PC-3 (cell line): ENCODE measurements at regions not wholly inside any gene's neighbourhood (a gene's known extent, or its start where the extent isn't known, plus 50 kb on each side); places are given as distances from the start of the nearest gene placed in this dataset.
"Not testable (repeated sequence)": the region's sequence is repeated elsewhere in the genome, so short reads cannot be mapped to it uniquely, and the experiment has no call there.

Experiments
- ATAC-seq: fragments of 200-7000 bp; cut with Tn5 transposase; 2 replicates; pipeline ENCODE4 v1.9.1; 2020; ENCODE audit warnings: mild to moderate bottlenecking, moderate library complexity
- BruUV-seq: library from RNA; stranded (reverse); fragments of 400-500 nt; replicated peaks from 2 replicates; lab custom pipeline; 2021; lab: Mats Ljungman, UMichigan
- CTCF ChIA-PET: fragments of 300-600 bp; sonication (Branson Sonifier 250); formaldehyde crosslinking; loops from one replicate; lab custom pipeline; 2022; ENCODE audit warnings: antibody characterized with exemption; lab: Charles Lee
- POLR2A ChIA-PET: fragments of 300-600 bp; sonication (Branson Sonifier 250); formaldehyde crosslinking; loops from one replicate; lab custom pipeline; 2022; ENCODE audit warnings: antibody characterized with exemption; ENCODE audit not compliant: unreplicated experiment; lab: Charles Lee
- DNase-seq: peaks from one replicate; pipeline ENCODE4 v3.0.0-alpha.2; 2015
- H2AFZ ChIP-seq: fragments of 300-600 bp; sonication (generic); 2 replicates; pipeline ENCODE4 v1.6.0; 2016; ENCODE audit warnings: antibody characterized with exemption, low read length
- H3F3A ChIP-seq: fragments of 300-600 bp; sonication (generic); one replicate; pipeline ENCODE4 v1.6.0; 2017; ENCODE audit warnings: antibody characterized with exemption, low read length, control low read depth, mild to moderate bottlenecking; ENCODE audit not compliant: unreplicated experiment
- H3K27ac ChIP-seq: fragments of 300-600 bp; sonication (generic); 2 replicates; pipeline ENCODE4 v1.5.1; 2016; ENCODE audit warnings: mild to moderate bottlenecking, low read length
- H3K27me3 ChIP-seq: fragments of 300-600 bp; sonication (generic); 2 replicates; pipeline ENCODE4 v1.6.1; 2016; ENCODE audit warnings: low read length, mixed read lengths
- H3K36me3 ChIP-seq: fragments of 300-600 bp; sonication (generic); 2 replicates; pipeline ENCODE4 v1.6.1; 2016; ENCODE audit warnings: low read depth, mixed run types, low read length, mixed read lengths
- H3K4me1 ChIP-seq: fragments of 300-600 bp; sonication (generic); 2 replicates; pipeline ENCODE4 v1.5.1; 2016; ENCODE audit warnings: low read length; ENCODE audit not compliant: insufficient read depth
- H3K4me2 ChIP-seq: fragments of 300-600 bp; sonication (generic); 2 replicates; pipeline ENCODE4 v1.6.0; 2016; ENCODE audit warnings: low read length
- H3K4me3 ChIP-seq: fragments of 300-600 bp; sonication (generic); 2 replicates; pipeline ENCODE4 v1.5.1; 2016; ENCODE audit warnings: mild to moderate bottlenecking, low read length, mixed read lengths
- H3K79me2 ChIP-seq: fragments of 300-600 bp; sonication (generic); 2 replicates; pipeline ENCODE4 v1.6.1; 2017; ENCODE audit warnings: low read length, mixed read lengths
- H3K9ac ChIP-seq: fragments of 300-600 bp; sonication (generic); 2 replicates; pipeline ENCODE4 v1.6.0; 2016; ENCODE audit warnings: mild to moderate bottlenecking, low read length
- H3K9me2 ChIP-seq: fragments of 300-600 bp; sonication (generic); replicated peaks from 2 replicates; pipeline ENCODE4 v1.6.1; 2016; ENCODE audit warnings: mixed run types, low read length, mixed read lengths
- H3K9me3 ChIP-seq: fragments of 300-600 bp; sonication (generic); 2 replicates; pipeline ENCODE4 v1.6.1; 2016; ENCODE audit warnings: low read length, mixed read lengths
- H4K20me1 ChIP-seq: fragments of 300-600 bp; sonication (generic); 2 replicates; pipeline ENCODE4 v1.6.1; 2016; ENCODE audit warnings: low read length, mixed read lengths
- EZH2 ChIP-seq: fragments of 300-600 bp; sonication (generic); IDR thresholded peaks from one replicate; pipeline ENCODE4 v1.6.1; 2017; ENCODE audit warnings: antibody characterized with exemption, mild to moderate bottlenecking, low read length; ENCODE audit not compliant: unreplicated experiment
- EZH2phosphoT487 ChIP-seq: fragments of 300-600 bp; sonication (generic); IDR thresholded peaks from 2 replicates; pipeline ENCODE4 v1.6.1; 2018; ENCODE audit warnings: mild to moderate bottlenecking, antibody characterized with exemption, low read length, borderline replicate concordance
- intact Hi-C: fragments of 100-400 bp; cut with micrococcal nuclease; formaldehyde crosslinking; loops from 2 replicates; pipeline ENCODE4 v1.9.0; 2023
- TF ChIP-seq, protein P1 (sequence below): fragments of 300-600 bp; sonication (generic); conservative IDR thresholded peaks from 2 replicates; pipeline ENCODE4 v1.5.1; 2017; ENCODE audit warnings: antibody characterized with exemption, low read depth, mild to moderate bottlenecking, low read length

GRCh38 chr13:63737418-63737817 is 2321.8 kb upstream of the PCDH20 start:
- BruUV-seq, result no TSS peak
- Histone ChIP-seq H4K20me1 (no peaks in the 10 kb centered on the region), H3K27me3 (no peaks in the 10 kb centered on the region), H3F3A (no peaks in the 10 kb centered on the region), H3K79me2 (no peaks in the 10 kb centered on the region), H3K9me3 (no peaks in the 10 kb centered on the region), H3K4me3 (no peak overlapping the region), H3K27ac (no peak overlapping the region), H3K4me1 (no peaks in the 10 kb centered on the region), H2AFZ (no peak overlapping the region), H3K4me2 (no peak overlapping the region), H3K36me3 (no peaks in the 10 kb centered on the region), H3K9ac (no peak overlapping the region), H3K9me2 (no peaks in the 10 kb centered on the region)
- CTCF ChIA-PET, result no interaction called here
- intact Hi-C loops, result no loop called here
- no peak for ATAC-seq
- TF ChIP-seq EZH2, result no peak
- no peak for TF ChIP-seq EZH2phosphoT487
- TF ChIP-seq, protein P1, sequence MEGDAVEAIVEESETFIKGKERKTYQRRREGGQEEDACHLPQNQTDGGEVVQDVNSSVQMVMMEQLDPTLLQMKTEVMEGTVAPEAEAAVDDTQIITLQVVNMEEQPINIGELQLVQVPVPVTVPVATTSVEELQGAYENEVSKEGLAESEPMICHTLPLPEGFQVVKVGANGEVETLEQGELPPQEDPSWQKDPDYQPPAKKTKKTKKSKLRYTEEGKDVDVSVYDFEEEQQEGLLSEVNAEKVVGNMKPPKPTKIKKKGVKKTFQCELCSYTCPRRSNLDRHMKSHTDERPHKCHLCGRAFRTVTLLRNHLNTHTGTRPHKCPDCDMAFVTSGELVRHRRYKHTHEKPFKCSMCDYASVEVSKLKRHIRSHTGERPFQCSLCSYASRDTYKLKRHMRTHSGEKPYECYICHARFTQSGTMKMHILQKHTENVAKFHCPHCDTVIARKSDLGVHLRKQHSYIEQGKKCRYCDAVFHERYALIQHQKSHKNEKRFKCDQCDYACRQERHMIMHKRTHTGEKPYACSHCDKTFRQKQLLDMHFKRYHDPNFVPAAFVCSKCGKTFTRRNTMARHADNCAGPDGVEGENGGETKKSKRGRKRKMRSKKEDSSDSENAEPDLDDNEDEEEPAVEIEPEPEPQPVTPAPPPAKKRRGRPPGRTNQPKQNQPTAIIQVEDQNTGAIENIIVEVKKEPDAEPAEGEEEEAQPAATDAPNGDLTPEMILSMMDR, result no peak
- DNase-seq, result no peak
- POLR2A ChIA-PET, result no interaction called here

GRCh38 chr13:63731896-63732295 is 2316.2 kb upstream of the PCDH20 start:
- no peaks in the 10 kb centered on the region for H3K36me3 ChIP-seq
- no peak for ATAC-seq
- no peak overlapping the region for H3K4me2 ChIP-seq
- H4K20me1 ChIP-seq, result no peaks in the 10 kb centered on the region
- no peaks in the 10 kb centered on the region for H3F3A ChIP-seq
- no peak overlapping the region for H3K9ac ChIP-seq
- no peak for DNase-seq
- H3K9me3 ChIP-seq, result no peaks in the 10 kb centered on the region
- intact Hi-C loops, result no loop called here
- H3K27me3 ChIP-seq, result no peaks in the 10 kb centered on the region
- H2AFZ ChIP-seq, result no peak overlapping the region
- no peaks in the 10 kb centered on the region for H3K79me2 ChIP-seq
- no peaks in the 10 kb centered on the region for H3K9me2 ChIP-seq
- ChIA-PET POLR2A (no interaction called here), CTCF (no interaction called here)
- no peaks in the 10 kb centered on the region for H3K4me1 ChIP-seq
- TF ChIP-seq, protein P1, result no peak
- TF ChIP-seq EZH2 (no peak), EZH2phosphoT487 (no peak)
- no TSS peak for BruUV-seq
- H3K27ac ChIP-seq, result no peak overlapping the region
- H3K4me3 ChIP-seq, result no peak overlapping the region

- H3K9me3 ChIP-seq, H3K27me3 ChIP-seq, H3K4me1 ChIP-seq, ATAC-seq, H2AFZ ChIP-seq, intact Hi-C loops, DNase-seq, H3K9ac ChIP-seq, H3K4me2 ChIP-seq, BruUV-seq, POLR2A ChIA-PET, H3K9me2 ChIP-seq, H3K27ac ChIP-seq, CTCF ChIA-PET, H3K4me3 ChIP-seq, H3K79me2 ChIP-seq, H4K20me1 ChIP-seq, H3K36me3 ChIP-seq, H3F3A ChIP-seq: not testable (repeated sequence)
Measured at GRCh38 chr13:63712159-63712558, 2296.5 kb upstream of the PCDH20 start.
